SU-DHL-6 (cell line): ENCODE measurements at regions not wholly inside any gene's neighbourhood (a gene's known extent, or its start where the extent isn't known, plus 50 kb on each side); places are given as distances from the start of the nearest gene placed in this dataset.
"Not testable (repeated sequence)": the region's sequence is repeated elsewhere in the genome, so short reads cannot be mapped to it uniquely, and the experiment has no call there.

Experiments used
- CTCF ChIP-seq: fragments of 200-600 bp; sonication (generic); IDR thresholded peaks from one replicate; pipeline ENCODE4 v1.5.1; 2017; ENCODE audit warnings: antibody characterized with exemption, mild to moderate bottlenecking, low read length, moderate library complexity; ENCODE audit not compliant: insufficient read depth, poor library complexity, severe bottlenecking
- EZH2phosphoT487 ChIP-seq: fragments of 200-600 bp; sonication (generic), shearing (Covaris generic); conservative IDR thresholded peaks from 2 replicates; pipeline ENCODE4 v1.6.1; 2018; ENCODE audit warnings: mild to moderate bottlenecking, antibody characterized with exemption, low read length, moderate library complexity, mixed read lengths

DNA sequence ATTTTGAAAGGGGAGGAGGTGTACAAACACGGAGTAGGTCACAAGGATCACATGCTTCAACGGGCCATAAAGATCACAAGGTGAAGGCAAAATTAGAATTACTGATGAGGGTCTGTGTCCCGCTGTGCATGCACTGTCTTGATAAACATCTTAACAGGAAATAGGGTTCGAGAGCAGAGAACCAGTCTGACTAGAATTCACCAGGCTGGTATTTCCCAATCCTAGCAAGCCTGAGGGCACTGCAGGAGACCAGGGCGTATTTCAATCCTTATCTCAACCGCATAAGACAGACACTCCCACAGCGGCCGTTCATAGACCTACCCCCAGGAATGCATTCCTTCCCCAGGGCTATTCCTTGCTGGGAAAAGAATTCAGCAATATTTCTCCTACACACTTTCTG, 80.0 kb upstream of the NUPR2 start:
- not testable (repeated sequence) for TF ChIP-seq CTCF, EZH2phosphoT487
